ENCODE measurements at regions not wholly inside any gene's neighbourhood (a gene's known extent, or its start where the extent isn't known, plus 50 kb on each side); places are given as distances from the start of the nearest gene placed in this dataset.
A peak's percentile ranks its signal among the peaks of the same experiment; 100 is the strongest.

GRCh38 chr13:71018544-71018943 is 848.5 kb downstream of the DACH1 start:
- FAIRE-seq (no peak), DNase-seq (no peak)
- Histone ChIP-seq H3K4me3 (ENCODE audit: low read depth in 1 of 3, low read length in 3 of 3) (no peak overlapping the region), H3K9me3 (ENCODE audit: control insufficient read depth in 2 of 2, insufficient read depth in 1 of 2, low read depth in 1 of 2, low read length in 1 of 2) (no peaks in the 10 kb centered on the region), H3K27ac (ENCODE audit: low read depth in 1 of 3, low read length in 2 of 3) (no peak overlapping the region), H3K27me3 (ENCODE audit: control insufficient read depth in 3 of 3, insufficient read depth in 3 of 3, low read length in 3 of 3) (no peaks in the 10 kb centered on the region), H3K36me3 (ENCODE audit: control insufficient read depth in 3 of 3, insufficient read depth in 2 of 3, low read depth in 1 of 3, low read length in 3 of 3) (no peaks in the 10 kb centered on the region), H3K4me1 (ENCODE audit: control insufficient read depth in 3 of 3, insufficient read depth in 2 of 3, low read depth in 1 of 3, low read length in 2 of 3) (no peaks in the 10 kb centered on the region)

DNA sequence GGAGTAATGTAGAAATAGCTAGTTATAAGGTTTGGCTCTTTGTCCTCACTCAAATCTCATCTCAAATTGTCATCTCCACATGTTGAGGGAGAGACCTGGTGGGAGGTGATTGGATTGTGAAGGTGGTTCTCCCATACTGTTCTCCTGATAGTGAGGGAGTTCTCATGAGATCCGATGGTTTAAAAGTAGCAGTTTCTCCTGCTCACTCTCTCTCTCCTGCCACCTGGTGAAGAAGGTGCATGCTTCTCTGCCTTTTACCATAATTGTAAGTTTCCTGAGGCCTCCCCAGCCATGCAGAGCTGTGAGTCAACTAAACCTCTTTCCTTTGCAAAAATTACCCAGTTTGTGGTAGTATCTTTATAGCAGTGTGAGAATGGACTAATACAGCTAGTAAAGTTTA is 849.4 kb downstream of the DACH1 start:
- H3K9me3 ChIP-seq (ENCODE audit: control insufficient read depth in 2 of 2, insufficient read depth in 1 of 2, low read depth in 1 of 2, low read length in 1 of 2): no peaks in the 10 kb centered on the region
- 19 to 39% (median 29%) methylated on average over 1 of the region's 1 CpG for WGBS, 3 donors
- no peaks in the 10 kb centered on the region for H3K4me1 ChIP-seq (ENCODE audit: control insufficient read depth in 3 of 3, insufficient read depth in 2 of 3, low read depth in 1 of 3, low read length in 2 of 3)
- H3K4me3 ChIP-seq (ENCODE audit: low read depth in 1 of 3, low read length in 3 of 3): no peak overlapping the region
- no peak overlapping the region for H3K27ac ChIP-seq (ENCODE audit: low read depth in 1 of 3, low read length in 2 of 3)
- no peaks in the 10 kb centered on the region for H3K36me3 ChIP-seq (ENCODE audit: control insufficient read depth in 3 of 3, insufficient read depth in 2 of 3, low read depth in 1 of 3, low read length in 3 of 3)
- FAIRE-seq (no peak), DNase-seq (no peak)
- H3K27me3 ChIP-seq (ENCODE audit: control insufficient read depth in 3 of 3, insufficient read depth in 3 of 3, low read length in 3 of 3): no peaks in the 10 kb centered on the region

GRCh38 chr13:71015516-71015915 is 851.5 kb downstream of the DACH1 start:
- no peak for FAIRE-seq
- WGBS, 3 donors: 41 to 73% (median 60%) methylated on average over 2 of the region's 2 CpGs
- no peaks in the 10 kb centered on the region for H3K4me1 ChIP-seq (ENCODE audit: control insufficient read depth in 3 of 3, insufficient read depth in 2 of 3, low read depth in 1 of 3, low read length in 2 of 3)

DNA sequence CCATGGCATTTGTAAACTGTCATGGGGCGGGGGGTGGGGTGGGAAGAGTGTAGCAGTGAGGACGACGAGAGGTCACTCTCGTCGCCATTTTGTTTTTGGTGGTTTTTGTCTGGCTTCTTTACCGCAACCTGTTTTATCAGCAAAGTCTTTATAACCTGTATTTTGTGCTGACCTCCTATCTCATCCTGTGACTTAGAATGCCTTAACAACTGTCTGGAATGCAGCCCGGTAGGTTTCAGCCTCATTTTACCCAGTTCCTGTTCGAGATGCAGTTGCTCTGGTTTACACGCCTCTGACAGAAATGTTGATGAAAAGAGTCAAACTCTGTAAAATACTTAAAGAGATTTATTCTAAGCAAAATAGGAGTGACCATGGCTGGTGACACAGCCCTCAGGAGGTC is 852.0 kb downstream of the DACH1 start:
- Histone ChIP-seq H3K27ac (ENCODE audit: low read depth in 1 of 3, low read length in 2 of 3) (no peak overlapping the region), H3K27me3 (ENCODE audit: control insufficient read depth in 3 of 3, insufficient read depth in 3 of 3, low read length in 3 of 3) (no peaks in the 10 kb centered on the region), H3K36me3 (ENCODE audit: control insufficient read depth in 3 of 3, insufficient read depth in 2 of 3, low read depth in 1 of 3, low read length in 3 of 3) (no peaks in the 10 kb centered on the region), H3K4me1 (ENCODE audit: control insufficient read depth in 3 of 3, insufficient read depth in 2 of 3, low read depth in 1 of 3, low read length in 2 of 3) (no peaks in the 10 kb centered on the region), H3K9me3 (ENCODE audit: control insufficient read depth in 2 of 2, insufficient read depth in 1 of 2, low read depth in 1 of 2, low read length in 1 of 2) (no peaks in the 10 kb centered on the region), H3K4me3 (ENCODE audit: low read depth in 1 of 3, low read length in 3 of 3) (peak overlapping the region in 2 of 3 donors; percentile 20 to 40)
- 39 to 66% (median 53%) methylated on average over 9 of the region's 9 CpGs for WGBS, 3 donors
- peak; percentile 4 to 35 for DNase-seq
- FAIRE-seq: no peak

More at GRCh38 chr13:71015516-71015915, 851.5 kb downstream of the DACH1 start:
- H3K4me3 ChIP-seq (ENCODE audit: low read depth in 1 of 3, low read length in 3 of 3): no peak overlapping the region
- H3K27me3 ChIP-seq (ENCODE audit: control insufficient read depth in 3 of 3, insufficient read depth in 3 of 3, low read length in 3 of 3): no peaks in the 10 kb centered on the region
- no peaks in the 10 kb centered on the region for H3K36me3 ChIP-seq (ENCODE audit: control insufficient read depth in 3 of 3, insufficient read depth in 2 of 3, low read depth in 1 of 3, low read length in 3 of 3)
- H3K27ac ChIP-seq (ENCODE audit: low read depth in 1 of 3, low read length in 2 of 3): no peak overlapping the region
- no peaks in the 10 kb centered on the region for H3K9me3 ChIP-seq (ENCODE audit: control insufficient read depth in 2 of 2, insufficient read depth in 1 of 2, low read depth in 1 of 2, low read length in 1 of 2)
- no peak for DNase-seq

- FAIRE-seq (no peak), DNase-seq (no peak)
- no peak overlapping the region for H3K27ac ChIP-seq (ENCODE audit: low read depth in 1 of 3, low read length in 2 of 3)
Measured at GRCh38 chr13:71005919-71006318, 861.1 kb downstream of the DACH1 start.

DNA sequence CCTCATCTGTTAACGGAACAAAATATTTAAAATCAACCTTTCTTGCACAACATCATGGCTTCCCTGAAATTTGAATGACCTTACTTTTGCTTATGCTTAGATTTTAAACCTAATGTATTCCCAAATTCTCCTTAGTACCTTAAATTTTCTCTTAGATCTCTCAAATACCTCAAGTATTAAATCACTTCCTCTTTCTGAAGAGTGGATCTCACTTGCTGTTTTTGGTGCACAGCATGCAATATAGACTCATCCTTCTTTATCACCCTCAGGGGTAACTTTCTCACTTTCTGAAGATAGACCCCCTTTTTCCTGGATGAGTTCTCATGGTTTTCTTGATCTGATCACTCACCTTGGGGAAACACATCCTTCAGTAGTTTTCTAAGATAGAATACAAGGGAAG is 871.7 kb downstream of the DACH1 start:
- no peaks in the 10 kb centered on the region for H3K27me3 ChIP-seq (ENCODE audit: control insufficient read depth in 3 of 3, insufficient read depth in 3 of 3, low read length in 3 of 3)
- DNase-seq (no peak), FAIRE-seq (no peak)
- no peaks in the 10 kb centered on the region for H3K4me1 ChIP-seq (ENCODE audit: control insufficient read depth in 3 of 3, insufficient read depth in 2 of 3, low read depth in 1 of 3, low read length in 2 of 3)
- H3K9me3 ChIP-seq (ENCODE audit: control insufficient read depth in 2 of 2, insufficient read depth in 1 of 2, low read depth in 1 of 2, low read length in 1 of 2): no peaks in the 10 kb centered on the region
- no peaks in the 10 kb centered on the region for H3K36me3 ChIP-seq (ENCODE audit: control insufficient read depth in 3 of 3, insufficient read depth in 2 of 3, low read depth in 1 of 3, low read length in 3 of 3)
- H3K27ac ChIP-seq (ENCODE audit: low read depth in 1 of 3, low read length in 2 of 3): no peak overlapping the region
- WGBS, 3 donors: 76 to 93% (median 87%) methylated on average over 1 of the region's 1 CpG
- no peak overlapping the region for H3K4me3 ChIP-seq (ENCODE audit: low read depth in 1 of 3, low read length in 3 of 3)

More at GRCh38 chr13:71005919-71006318, 861.1 kb downstream of the DACH1 start:
- Histone ChIP-seq H3K4me3 (ENCODE audit: low read depth in 1 of 3, low read length in 3 of 3) (no peak overlapping the region), H3K27me3 (ENCODE audit: control insufficient read depth in 3 of 3, insufficient read depth in 3 of 3, low read length in 3 of 3) (no peaks in the 10 kb centered on the region), H3K9me3 (ENCODE audit: control insufficient read depth in 2 of 2, insufficient read depth in 1 of 2, low read depth in 1 of 2, low read length in 1 of 2) (no peaks in the 10 kb centered on the region), H3K36me3 (ENCODE audit: control insufficient read depth in 3 of 3, insufficient read depth in 2 of 3, low read depth in 1 of 3, low read length in 3 of 3) (no peaks in the 10 kb centered on the region), H3K4me1 (ENCODE audit: control insufficient read depth in 3 of 3, insufficient read depth in 2 of 3, low read depth in 1 of 3, low read length in 2 of 3) (no peaks in the 10 kb centered on the region)

DNA sequence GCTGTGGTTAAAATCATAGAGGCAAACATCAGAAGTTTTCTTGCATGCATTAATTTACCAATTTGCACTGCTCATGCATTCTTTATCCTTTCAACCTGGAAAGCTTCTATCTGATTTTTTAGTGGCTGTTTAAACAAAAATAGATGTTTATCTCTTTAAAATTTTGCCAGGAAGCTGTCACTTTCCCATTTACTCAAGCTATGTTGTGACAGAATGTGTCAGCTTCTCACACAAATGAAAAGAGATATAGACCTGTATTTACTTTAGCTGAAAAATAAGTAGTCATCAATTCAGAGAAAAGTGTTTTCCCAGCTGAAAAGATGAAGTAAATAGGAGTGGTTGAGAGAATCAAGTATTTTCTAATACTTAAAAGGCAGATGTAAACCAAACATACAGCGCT is 872.8 kb downstream of the DACH1 start:
- no peak overlapping the region for H3K4me3 ChIP-seq (ENCODE audit: low read depth in 1 of 3, low read length in 3 of 3)
- no peaks in the 10 kb centered on the region for H3K27me3 ChIP-seq (ENCODE audit: control insufficient read depth in 3 of 3, insufficient read depth in 3 of 3, low read length in 3 of 3)
- FAIRE-seq (no peak), DNase-seq (no peak)
- no peak overlapping the region for H3K27ac ChIP-seq (ENCODE audit: low read depth in 1 of 3, low read length in 2 of 3)
- H3K4me1 ChIP-seq (ENCODE audit: control insufficient read depth in 3 of 3, insufficient read depth in 2 of 3, low read depth in 1 of 3, low read length in 2 of 3): no peaks in the 10 kb centered on the region
- H3K9me3 ChIP-seq (ENCODE audit: control insufficient read depth in 2 of 2, insufficient read depth in 1 of 2, low read depth in 1 of 2, low read length in 1 of 2): no peaks in the 10 kb centered on the region
- H3K36me3 ChIP-seq (ENCODE audit: control insufficient read depth in 3 of 3, insufficient read depth in 2 of 3, low read depth in 1 of 3, low read length in 3 of 3): no peaks in the 10 kb centered on the region
- 11 to 70% (median 52%) methylated on average over 1 of the region's 1 CpG for WGBS, 3 donors

DNA sequence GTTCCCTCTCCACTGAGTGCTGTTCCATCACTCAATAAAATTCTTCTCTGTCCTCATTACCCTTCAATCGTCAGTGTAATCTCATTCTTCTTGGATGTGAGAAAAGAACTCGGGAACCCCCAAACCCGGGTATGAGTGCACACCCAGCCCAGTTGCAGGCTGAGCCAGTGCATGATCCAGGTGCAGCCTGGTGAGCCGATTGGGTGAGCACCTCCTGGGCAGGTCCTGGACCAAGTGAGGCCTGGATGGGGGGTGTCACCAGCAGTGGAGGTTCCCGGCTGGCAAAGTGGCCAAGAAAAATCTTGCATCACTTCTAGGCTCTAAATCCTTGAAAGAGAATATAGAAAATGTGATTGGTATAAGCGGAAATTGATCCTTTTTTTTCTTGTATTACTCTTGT is 878.8 kb upstream of the KLHL1 start:
- no peak overlapping the region for H3K27ac ChIP-seq (ENCODE audit: low read depth in 1 of 3, low read length in 2 of 3)
- no peaks in the 10 kb centered on the region for H3K4me1 ChIP-seq (ENCODE audit: control insufficient read depth in 3 of 3, insufficient read depth in 2 of 3, low read depth in 1 of 3, low read length in 2 of 3)
- FAIRE-seq (no peak), DNase-seq (no peak)
- no peaks in the 10 kb centered on the region for H3K36me3 ChIP-seq (ENCODE audit: control insufficient read depth in 3 of 3, insufficient read depth in 2 of 3, low read depth in 1 of 3, low read length in 3 of 3)
- peaks cover 0 to 3% of the 10 kb centered on the region in 2 donors for H3K9me3 ChIP-seq (ENCODE audit: control insufficient read depth in 2 of 2, insufficient read depth in 1 of 2, low read depth in 1 of 2, low read length in 1 of 2)
- 86 to 89% (median 89%) methylated on average over 6 of the region's 6 CpGs for WGBS, 3 donors
- no peaks in the 10 kb centered on the region for H3K27me3 ChIP-seq (ENCODE audit: control insufficient read depth in 3 of 3, insufficient read depth in 3 of 3, low read length in 3 of 3)
- no peak overlapping the region for H3K4me3 ChIP-seq (ENCODE audit: low read depth in 1 of 3, low read length in 3 of 3)

- Histone ChIP-seq H3K9me3 (ENCODE audit: control insufficient read depth in 2 of 2, insufficient read depth in 1 of 2, low read depth in 1 of 2, low read length in 1 of 2) (peaks cover 0 to 3% of the 10 kb centered on the region in 2 donors), H3K36me3 (ENCODE audit: control insufficient read depth in 3 of 3, insufficient read depth in 2 of 3, low read depth in 1 of 3, low read length in 3 of 3) (no peaks in the 10 kb centered on the region), H3K4me1 (ENCODE audit: control insufficient read depth in 3 of 3, insufficient read depth in 2 of 3, low read depth in 1 of 3, low read length in 2 of 3) (no peaks in the 10 kb centered on the region), H3K27ac (ENCODE audit: low read depth in 1 of 3, low read length in 2 of 3) (no peak overlapping the region), H3K4me3 (ENCODE audit: low read depth in 1 of 3, low read length in 3 of 3) (no peak overlapping the region), H3K27me3 (ENCODE audit: control insufficient read depth in 3 of 3, insufficient read depth in 3 of 3, low read length in 3 of 3) (no peaks in the 10 kb centered on the region)
- FAIRE-seq (no peak), DNase-seq (no peak)
- WGBS, 3 donors: 76 to 89% (median 78%) methylated on average over 2 of the region's 2 CpGs
Measured at GRCh38 chr13:70985371-70985770, 877.1 kb upstream of the KLHL1 start.
